ENCODE measurements at regions not wholly inside any gene's neighbourhood (a gene's known extent, or its start where the extent isn't known, plus 50 kb on each side); places are given as distances from the start of the nearest gene placed in this dataset.
"Not testable (repeated sequence)": the region's sequence is repeated elsewhere in the genome, so short reads cannot be mapped to it uniquely, and the experiment has no call there.

DNA sequence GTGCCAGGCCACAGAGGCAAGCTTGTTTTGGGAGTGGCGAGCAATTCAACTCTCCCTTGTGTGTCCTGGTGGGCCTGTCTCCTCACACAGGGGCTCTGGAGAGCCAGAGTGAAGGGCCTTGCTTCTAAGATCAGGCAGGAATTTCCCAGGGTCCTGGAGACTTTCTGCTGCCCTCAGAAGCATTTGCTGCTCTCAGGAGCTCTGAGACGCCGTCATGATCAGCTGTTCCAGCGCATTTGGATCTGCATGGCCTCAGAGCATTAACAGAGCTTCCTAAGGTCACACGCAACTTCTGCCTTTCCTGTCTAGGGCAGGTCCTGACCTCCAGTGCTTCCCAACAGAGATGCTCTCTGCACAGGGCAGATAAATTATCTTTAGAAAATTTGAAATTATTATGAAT, 52.2 kb upstream of the C10orf90 start:
- no peak for DNase-seq (ENCODE audit: low spot score)

DNA sequence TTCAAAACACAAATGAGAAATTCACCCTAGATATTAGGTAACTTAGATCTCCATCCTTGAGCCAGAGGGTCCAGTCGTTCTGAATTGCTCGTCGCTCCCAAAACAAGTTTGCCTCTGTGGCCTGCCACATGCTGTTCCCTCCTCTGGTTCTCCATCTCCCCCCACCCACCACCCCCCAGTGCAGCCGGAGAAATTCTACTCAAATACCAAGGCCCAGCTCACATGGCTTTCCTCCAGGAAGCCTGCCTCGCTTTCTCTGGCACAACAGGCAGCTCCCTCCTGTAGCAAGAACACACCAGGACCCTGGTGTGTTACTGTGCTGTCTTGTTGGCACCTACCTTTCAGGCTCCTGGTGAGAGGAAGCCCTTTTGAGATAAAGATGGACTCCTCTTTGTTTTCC, 52.7 kb upstream of the C10orf90 start:
- DNase-seq (ENCODE audit: low spot score): no peak

DNA sequence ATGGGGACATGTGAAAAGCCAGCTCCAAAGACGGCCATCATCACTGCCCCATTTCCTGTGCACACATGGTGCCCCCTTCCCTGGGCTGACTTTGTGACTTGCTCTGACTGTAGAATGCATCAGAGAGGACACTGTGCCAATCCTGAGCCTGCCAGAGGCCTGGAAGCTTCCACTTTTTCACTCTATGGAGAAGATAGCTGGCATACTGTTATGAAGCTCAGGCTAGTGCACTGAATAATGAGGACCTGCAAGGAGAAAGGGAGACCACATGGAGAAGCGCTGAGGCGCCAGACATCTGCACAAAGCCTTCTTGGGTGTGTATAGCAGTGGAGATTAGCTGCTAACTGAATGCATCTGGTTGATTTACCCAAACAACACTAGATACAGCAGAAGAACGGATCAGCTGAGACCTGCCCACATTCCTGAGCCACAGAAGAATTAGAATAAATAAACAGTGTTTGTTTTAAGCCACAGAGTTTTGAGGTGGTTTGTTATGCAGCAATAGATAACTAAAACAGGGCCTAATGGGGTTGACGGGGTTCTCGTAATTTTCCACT, 58.9 kb upstream of the C10orf90 start:
- no peak for DNase-seq (ENCODE audit: low spot score)

DNA sequence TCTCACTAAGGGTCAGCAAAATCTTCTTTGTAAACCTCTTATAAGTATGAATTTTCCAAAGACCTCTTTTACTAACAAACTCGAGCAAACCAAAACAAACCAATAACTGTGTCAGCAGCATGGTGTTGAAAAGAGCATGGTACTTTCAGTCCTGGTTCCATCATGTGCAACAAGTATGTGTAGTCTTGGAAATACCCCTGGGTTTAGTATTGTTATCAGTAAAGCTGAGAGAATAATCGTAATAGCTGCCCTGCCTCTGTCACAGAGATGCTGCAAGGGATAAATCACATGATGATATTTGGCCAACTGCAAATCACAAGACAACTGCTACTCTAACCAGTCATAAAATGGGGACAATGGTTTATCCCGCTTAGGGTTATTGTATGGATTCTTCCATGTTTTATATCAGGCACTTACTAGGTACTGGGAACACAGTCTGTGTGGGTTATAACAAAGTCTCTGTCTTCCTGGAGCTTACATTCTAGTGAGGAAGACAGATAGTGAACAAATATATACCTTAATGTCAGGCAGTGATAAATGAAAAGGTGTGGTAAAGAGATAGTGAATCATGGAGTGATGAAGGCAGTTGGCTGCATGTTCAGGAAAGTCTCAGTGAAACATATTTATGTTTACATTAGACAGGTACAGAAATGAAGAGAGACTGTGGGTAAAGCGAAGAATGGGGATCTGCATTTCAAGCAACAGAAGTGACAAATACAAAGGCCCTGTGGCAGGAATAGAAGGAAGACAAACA, 60.5 kb upstream of the C10orf90 start:
- no peak for DNase-seq (ENCODE audit: low spot score)

DNA sequence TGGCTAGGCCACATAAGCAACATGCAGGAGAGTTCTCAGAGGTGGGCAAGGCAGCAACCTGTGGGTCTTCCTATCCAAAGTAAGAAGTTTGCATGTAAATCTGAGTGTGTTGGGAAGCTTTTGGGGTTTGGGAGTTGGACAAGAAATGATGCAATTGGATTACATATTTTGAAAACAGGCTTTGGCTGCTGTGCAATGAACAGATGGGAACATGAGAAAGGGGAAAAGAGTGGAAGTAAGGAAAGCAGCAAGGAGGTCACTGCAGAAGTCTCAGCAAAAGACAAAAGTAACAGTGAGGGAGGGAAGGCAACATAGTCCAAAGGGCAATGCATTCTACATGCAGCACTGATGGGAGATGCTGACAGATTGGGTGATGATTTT, 61.1 kb upstream of the C10orf90 start:
- DNase-seq (ENCODE audit: low spot score): no peak

DNA sequence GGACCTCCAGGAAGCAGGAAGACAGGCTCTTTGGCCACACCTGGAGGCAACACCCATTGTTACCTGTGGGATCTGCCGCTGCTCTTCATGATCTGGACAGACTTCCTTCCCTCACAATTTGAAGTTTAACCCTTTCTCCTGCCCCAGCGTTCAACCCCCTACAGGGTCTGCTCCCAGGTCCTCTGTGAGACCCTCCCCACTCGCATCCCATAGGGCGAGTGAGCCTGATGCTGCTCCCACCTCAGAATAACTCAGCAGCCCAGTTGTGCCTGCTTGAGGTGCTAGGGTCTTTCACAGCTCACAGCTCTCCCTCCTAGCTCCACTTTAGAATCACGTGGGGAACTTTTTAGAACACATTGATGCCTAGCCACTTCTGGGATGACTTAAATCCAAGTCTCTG, 61.8 kb upstream of the C10orf90 start:
- no peak for DNase-seq (ENCODE audit: low spot score)

DNA sequence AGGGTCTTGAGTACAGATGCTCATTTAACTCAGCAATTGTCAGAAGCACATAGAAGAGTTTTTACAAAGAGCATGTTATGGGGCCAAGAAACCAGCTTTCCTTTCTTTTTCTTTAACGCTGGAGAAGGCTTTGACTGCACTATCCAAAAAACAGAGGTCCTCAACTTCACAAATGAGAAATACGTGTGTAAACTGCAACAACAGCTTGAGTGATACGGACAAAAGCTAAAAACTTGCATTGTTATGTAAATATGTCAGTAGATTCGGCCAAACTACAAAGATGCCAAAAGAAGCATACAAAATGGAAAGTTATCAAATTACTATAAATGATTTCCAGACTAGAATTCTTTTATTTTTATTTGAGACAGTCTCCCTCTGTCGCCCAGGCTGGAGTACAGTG, 62.4 kb upstream of the C10orf90 start:
- DNase-seq (ENCODE audit: low spot score): no peak

DNA sequence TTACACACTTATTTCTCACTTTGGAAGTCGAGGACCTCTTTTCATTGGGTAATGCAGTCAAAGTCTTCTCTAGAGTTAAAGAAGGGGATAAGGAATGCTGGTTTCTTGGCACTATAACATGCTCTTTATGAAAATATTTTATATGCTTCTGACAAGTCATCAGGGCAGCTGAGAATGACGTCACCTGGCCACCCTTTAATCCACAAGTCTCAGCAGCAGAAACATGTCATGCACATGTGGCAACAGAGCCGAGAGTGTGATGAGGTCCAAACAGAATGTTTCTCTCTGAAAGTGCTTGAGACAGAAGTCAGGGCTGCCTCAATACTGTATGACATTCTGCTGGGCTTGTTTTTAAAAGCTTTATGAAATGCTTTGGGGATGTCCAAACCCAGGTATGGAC, 63.5 kb upstream of the C10orf90 start:
- DNase-seq (ENCODE audit: low spot score): no peak

DNA sequence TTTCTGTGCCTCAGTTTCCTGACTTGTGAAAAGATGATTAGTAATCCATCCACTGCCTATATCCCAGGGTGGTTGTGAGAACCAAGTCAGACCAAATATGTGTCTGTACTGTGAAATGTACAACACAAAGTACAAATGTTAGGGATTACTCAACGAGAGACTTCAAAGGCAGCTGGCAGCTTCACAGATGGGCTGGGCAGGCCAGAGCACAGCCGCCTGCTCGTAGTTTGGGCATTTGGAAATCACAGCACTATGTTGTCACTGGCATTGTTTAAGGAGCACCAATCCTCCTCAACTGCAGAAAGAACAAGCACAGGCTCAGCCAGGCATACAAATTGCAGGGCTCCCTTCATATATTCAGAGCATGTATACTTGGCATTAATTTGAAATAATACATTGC, 64.5 kb upstream of the C10orf90 start:
- DNase-seq (ENCODE audit: low spot score): no peak

DNA sequence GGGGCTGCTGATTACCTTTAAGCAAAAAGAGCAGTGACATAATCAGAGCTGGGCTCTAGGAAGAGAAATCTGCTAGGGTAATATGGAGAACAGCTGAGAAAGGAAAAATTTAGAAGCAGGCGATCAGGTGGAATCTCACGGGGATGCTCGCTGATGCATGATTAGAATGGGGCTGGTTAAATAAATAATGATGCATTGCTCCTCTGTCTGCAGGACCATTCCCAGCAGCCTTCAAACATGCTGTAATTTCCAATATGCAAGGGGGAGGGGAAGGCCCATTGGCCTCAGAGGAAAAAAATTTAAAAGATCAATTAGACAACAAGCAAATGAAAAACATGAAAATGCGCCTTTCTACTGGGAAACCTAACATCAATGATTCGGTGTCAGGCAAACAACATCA, 65.6 kb upstream of the C10orf90 start:
- no peak for DNase-seq (ENCODE audit: low spot score)

DNA sequence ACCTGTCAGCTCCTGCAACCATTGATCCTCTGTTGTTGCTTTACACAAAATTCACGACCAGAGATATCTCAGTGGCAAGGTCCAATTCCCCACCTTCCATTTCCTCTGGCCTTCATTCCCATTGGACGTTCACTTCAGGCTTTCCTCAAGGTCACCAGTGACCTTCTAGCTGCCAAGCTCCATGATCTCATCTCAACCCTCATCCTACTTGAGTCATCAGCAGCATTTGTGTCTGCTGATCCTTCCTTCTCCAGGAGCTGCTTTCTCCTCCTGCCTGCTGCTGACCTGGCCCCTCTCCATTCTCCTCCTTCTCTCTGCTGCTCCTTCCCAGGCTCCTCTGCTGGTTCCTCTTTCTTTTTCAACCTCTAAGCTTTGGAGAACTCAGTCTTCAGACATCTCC, 66.2 kb upstream of the C10orf90 start:
- no peak for DNase-seq (ENCODE audit: low spot score)

DNA sequence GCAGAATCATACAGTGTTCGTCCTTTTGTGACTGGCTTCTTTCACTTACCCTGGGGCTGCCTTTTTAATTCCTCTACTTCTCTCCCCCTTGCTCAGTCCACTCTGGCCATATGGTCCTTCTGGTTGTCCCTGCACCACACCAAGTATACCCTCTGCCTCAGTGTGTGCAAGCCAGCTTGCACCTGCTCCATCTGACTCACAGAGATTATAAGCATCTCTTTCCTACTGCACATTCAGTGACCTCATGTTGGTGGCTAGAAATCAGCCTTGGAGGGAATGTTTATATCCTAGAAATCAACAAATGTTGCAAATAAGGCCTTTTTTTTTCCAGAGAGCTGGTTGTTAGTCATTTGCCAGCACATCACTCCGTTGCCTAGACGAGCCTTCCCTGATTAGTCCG, 67.5 kb upstream of the C10orf90 start:
- DNase-seq (ENCODE audit: low spot score): no peak

DNA sequence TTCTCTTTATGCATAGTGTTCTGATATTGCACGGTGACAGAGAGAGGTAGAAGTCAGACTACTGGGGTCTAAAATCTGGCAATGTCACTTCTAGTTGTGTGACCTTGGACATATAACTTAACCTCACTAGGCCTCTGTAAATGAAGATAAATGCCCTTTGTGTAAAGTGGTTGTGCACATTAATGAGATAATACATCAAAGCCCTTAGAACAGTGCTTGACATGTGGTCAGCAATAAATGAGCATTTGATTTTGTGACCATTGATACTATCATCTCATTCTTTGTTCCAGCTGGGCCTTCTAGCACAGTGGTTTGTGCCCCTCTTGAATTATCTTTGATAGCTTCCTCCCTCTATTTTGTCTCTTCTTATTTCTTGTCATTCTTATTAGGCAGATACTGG, 74.1 kb upstream of the C10orf90 start:
- DNase-seq (ENCODE audit: low spot score): no peak

DNA sequence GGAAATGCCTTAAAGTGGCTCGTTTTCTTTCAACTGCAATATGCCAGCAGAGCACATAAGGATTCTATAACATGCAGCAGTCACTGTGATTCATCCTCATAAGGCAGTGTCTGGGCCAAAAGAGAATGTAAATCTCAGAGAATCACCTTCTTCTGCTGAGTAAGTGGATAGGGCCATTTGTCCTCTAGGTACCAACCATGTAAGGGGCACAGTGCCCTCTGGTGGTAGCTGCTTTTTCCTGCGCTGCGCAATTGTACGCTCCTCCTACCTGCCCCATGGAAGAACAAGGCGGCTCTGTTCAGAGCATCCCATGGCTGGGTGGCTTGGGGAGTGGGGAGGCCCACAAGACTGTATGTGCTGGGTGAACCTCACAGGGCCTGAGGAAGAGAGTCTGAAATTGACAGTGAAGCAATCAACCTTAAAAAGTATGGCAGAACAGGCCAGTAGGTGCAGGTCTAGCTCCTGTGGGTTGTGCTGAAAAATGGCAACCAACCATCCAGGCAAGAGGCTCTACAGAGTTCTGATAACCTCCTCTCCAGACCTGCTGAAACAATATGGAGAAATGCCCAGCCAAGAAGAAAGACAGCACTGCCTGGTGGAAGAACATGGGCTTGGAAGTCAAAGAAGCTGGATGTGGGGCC, 78.6 kb upstream of the C10orf90 start:
- peak; percentile 58 for DNase-seq (ENCODE audit: low spot score)

DNA sequence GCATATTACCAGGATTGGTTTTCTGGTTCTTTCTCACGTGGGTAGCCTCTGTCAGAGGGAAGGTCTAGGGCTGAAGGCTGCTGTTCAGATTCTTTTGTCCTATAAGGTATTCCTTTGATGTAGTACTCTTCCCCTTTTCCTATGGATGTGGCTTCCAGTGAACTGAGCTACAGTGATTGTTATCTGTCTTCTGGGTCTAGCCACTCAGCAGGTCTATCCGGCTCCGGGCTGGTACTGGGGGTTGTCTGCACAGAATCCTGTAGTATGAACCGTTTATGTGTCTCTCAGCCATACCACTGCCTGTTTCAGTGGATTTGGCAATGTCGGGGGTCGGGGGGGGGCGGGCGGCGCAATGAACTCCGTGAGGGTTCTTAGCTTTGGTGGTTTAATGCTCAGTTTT, 84.5 kb upstream of the C10orf90 start:
- DNase-seq (ENCODE audit: low spot score): no peak

DNA sequence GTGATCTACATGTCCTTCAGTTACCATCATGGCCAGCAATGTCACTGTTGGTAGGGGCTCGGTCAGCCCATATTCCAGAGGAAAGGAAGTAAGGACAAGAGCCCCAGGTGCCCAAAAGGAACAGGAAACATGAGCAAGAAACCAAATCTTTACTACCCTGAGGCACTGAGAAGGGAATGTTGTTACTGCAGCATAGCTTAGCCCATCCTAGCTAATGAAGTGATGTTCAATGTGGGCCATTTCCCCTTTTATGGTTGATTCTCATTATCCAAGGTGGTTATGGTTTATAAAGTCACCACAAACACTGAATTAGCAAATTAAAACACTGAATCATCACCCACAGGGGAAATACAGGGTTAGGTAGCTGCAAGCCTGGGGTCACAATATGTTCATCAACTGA, 88.4 kb upstream of the C10orf90 start:
- no peak for DNase-seq (ENCODE audit: low spot score)

DNA sequence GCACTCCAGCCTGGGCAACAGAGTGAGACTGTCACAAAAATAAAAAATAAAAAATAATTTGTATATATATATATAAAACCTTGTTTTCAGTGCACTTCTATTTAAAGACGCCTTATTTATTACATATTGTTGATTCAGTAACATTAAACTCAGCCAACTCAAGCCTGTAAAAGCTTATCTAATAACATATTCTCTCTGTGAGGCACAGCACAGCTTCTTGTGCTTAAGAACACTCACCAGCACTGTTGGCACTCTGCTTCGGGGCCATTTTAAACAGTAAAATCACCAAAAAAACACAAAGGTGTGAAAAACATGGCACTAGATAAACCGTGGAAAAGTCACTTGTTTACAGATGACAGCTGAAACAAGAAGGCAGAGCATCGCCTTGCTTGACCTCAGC, 89.0 kb upstream of the C10orf90 start:
- no peak for DNase-seq (ENCODE audit: low spot score)

DNA sequence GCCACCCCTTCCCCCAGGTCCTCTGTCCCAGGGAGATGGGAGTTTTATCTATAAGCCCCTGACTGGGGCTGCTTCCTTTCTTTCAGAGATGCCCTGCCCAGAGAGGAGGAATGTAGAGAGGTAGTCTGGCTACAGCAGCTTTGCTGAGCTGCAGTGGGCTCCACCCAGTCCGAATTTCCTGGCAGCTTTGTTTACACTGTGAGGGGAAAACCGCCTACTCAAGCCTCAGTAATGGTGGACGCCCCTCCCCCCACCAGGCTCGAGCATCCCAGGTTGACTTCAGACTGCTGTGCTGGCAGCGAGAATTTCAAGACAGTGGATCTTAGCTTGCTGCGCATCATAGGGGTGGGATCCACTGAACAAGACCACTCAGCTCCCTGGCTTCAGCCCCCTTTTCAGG, 96.2 kb upstream of the C10orf90 start:
- DNase-seq (ENCODE audit: low spot score): not testable (repeated sequence)

DNA sequence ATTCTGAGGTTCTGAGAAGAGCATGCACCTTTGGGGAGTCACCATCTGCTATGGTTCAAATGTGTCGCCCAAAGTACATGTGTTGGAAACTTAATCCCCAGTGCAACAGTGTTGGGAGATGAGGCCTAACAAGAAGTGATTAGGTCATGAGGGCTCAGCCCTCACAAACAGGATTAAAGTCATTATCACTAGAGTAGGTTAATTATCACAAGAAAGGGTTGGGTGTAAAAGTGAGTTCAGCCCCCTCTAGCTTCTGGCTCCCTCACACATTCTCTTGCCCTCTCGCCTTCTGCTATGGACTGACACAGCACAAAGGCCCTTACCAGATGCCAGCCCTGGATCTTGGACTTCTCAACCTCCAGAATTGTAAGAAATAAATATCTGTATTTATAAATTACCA, 100.3 kb upstream of the C10orf90 start:
- DNase-seq (ENCODE audit: low spot score): no peak

DNA sequence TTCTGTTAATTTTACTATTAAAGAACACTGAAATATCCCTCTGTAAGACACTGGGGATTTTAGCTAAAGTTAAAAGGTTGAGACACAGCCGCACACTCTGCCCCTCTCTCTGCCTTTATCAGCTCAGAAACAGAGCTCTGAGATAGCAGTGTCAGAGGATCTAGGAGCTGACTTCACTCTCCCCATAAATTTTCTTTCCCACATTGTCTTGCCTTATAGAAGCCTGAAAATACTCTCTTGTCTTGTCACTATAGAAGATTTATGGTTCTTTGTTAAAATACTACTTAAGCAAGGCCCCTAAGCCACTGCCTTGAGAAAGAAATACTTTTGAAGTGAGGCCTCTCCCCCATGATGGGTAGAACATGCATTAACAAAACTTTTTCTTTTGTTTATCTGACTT, 105.7 kb upstream of the C10orf90 start:
- DNase-seq (ENCODE audit: low spot score): no peak

DNA sequence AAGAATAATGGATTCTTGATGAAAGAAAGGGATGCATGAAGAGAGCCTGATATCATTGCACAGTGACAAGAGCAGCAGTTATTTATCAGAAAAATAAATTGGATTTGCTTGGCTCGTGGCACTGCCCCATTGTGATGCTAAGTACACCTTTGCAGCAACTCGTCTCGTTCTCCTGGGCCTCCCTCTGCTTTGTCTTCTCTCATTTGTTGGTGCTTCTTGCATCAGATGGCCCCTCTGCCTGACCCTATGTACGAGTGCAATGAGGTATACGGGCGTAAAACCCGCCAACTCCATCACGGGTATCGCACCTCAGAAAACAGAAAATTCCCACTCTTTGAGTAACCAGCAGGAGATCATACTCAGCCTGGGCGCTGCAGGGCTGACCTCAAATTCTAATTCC, 107.2 kb upstream of the C10orf90 start:
- DNase-seq (ENCODE audit: low spot score): no peak

DNA sequence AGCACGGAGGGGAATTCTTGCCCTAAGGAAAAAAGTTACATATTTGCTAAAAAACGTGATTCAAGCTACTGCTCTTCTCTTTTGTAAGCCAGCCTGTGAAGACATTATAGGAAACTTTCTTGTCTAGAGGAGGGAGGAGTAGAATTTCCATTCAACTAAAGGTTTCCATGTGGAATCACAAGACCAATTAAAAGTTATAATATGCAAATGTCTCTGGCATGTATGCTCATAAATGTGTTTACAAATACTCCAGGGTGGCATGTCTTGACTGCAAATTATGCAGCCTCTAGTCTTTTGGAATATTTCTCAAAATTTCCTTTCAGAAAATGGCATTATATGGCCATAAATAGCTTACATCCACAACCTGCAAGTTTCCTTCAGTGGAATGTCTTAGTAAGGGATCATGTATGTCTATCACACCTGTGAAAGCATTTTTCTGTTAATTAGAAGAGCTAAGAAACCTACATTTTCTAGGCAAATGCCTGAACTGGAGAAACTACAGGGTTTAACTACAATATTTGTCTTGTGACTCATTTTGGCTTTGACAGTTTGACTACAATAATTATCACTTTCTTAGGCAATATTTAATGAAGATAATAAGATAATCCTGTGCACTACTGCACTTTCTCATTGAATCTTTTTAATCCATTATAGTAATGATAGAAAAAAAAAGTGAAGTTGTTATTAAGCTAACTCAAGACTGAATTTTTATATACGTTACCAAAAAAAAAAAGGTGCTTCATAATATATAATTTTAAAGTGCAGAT, 111.1 kb upstream of the C10orf90 start:
- DNase-seq (ENCODE audit: low spot score): no peak
